GM10266 (cell line): ENCODE measurements at regions not wholly inside any gene's neighbourhood (a gene's known extent, or its start where the extent isn't known, plus 50 kb on each side); places are given as distances from the start of the nearest gene placed in this dataset.

Experiments
- DNase-seq: peaks from one replicate; pipeline ENCODE4 v3.0.0; 2012; ENCODE audit errors: extremely low spot score
- CTCF ChIP-seq: IDR thresholded peaks from 2 replicates; pipeline ENCODE4 v1.5.1; 2012; ENCODE audit warnings: mild to moderate bottlenecking, low read depth; ENCODE audit not compliant: control insufficient read depth, insufficient read depth; ENCODE audit errors: missing control alignments

- no peak for DNase-seq
- TF ChIP-seq CTCF: no peak
Measured at GRCh38 chr7:9200626-9201025, 767.2 kb downstream of the NXPH1 start.

- no peak for TF ChIP-seq CTCF
Measured at GRCh38 chr7:9201928-9202327, 768.5 kb downstream of the NXPH1 start.

GRCh38 chr7:9204571-9204970 lies 771.2 kb downstream of the NXPH1 start:
- no peak for TF ChIP-seq CTCF
- DNase-seq: no peak

More at GRCh38 chr7:9201928-9202327, 768.5 kb downstream of the NXPH1 start:
- DNase-seq: no peak

- TF ChIP-seq CTCF: no peak
- DNase-seq: no peak
Measured at GRCh38 chr7:9210114-9210513, 776.7 kb downstream of the NXPH1 start.

- no peak for DNase-seq
Measured at GRCh38 chr7:9217204-9217603, 783.8 kb downstream of the NXPH1 start.

GRCh38 chr7:9226500-9226899 lies 793.1 kb downstream of the NXPH1 start:
- TF ChIP-seq CTCF: no peak
- DNase-seq: no peak

More at GRCh38 chr7:9217204-9217603, 783.8 kb downstream of the NXPH1 start:
- no peak for TF ChIP-seq CTCF

- DNase-seq: no peak
- no peak for TF ChIP-seq CTCF
Measured at GRCh38 chr7:9231630-9232121, 798.3 kb downstream of the NXPH1 start.
